HuH-7 (cell line): ENCODE measurements at regions not wholly inside any gene's neighbourhood (a gene's known extent, or its start where the extent isn't known, plus 50 kb on each side); places are given as distances from the start of the nearest gene placed in this dataset.
"Not testable (repeated sequence)": the region's sequence is repeated elsewhere in the genome, so short reads cannot be mapped to it uniquely, and the experiment has no call there.

Experiments used
- DNase-seq: peaks from one replicate; pipeline ENCODE4 v3.0.0; 2011; ENCODE audit warnings: low spot score

GRCh38 chr1:185681034-185681633 is 53.1 kb upstream of the HMCN1 start:
- no peak for DNase-seq

- no peak for DNase-seq
These were observed 53.7 kb upstream of the HMCN1 start for GRCh38 chr1:185680453-185680852.

- DNase-seq = no peak
These were observed 55.0 kb upstream of the HMCN1 start for GRCh38 chr1:185679220-185679619.

- no peak for DNase-seq
These were observed 57.2 kb upstream of the HMCN1 start for GRCh38 chr1:185676969-185677368.

- peak; percentile 42 for DNase-seq
These were observed 60.0 kb upstream of the HMCN1 start for GRCh38 chr1:185674201-185674600.

- DNase-seq = no peak
These were observed 61.4 kb upstream of the HMCN1 start for GRCh38 chr1:185672719-185673360.

GRCh38 chr1:185670187-185670627 is 64.0 kb upstream of the HMCN1 start:
- no peak for DNase-seq

- DNase-seq = no peak
These were observed 66.2 kb upstream of the HMCN1 start for GRCh38 chr1:185668013-185668412.

GRCh38 chr1:185666582-185666981 is 67.6 kb upstream of the HMCN1 start:
- no peak for DNase-seq

- DNase-seq = no peak
These were observed 70.4 kb upstream of the HMCN1 start for GRCh38 chr1:185663771-185664296.

GRCh38 chr1:185663332-185663731 is 70.9 kb upstream of the HMCN1 start:
- DNase-seq = no peak

- DNase-seq = no peak
These were observed 72.2 kb upstream of the HMCN1 start for GRCh38 chr1:185661971-185662370.

- no peak for DNase-seq
These were observed 77.5 kb upstream of the HMCN1 start for GRCh38 chr1:185656663-185657062.

- no peak for DNase-seq
These were observed 79.3 kb upstream of the HMCN1 start for GRCh38 chr1:185654952-185655314.

- no peak for DNase-seq
These were observed 79.8 kb upstream of the HMCN1 start for GRCh38 chr1:185654199-185654951.

- no peak for DNase-seq
These were observed 80.6 kb upstream of the HMCN1 start for GRCh38 chr1:185653615-185654014.

GRCh38 chr1:185652348-185652747 is 81.8 kb upstream of the HMCN1 start:
- DNase-seq = no peak

GRCh38 chr1:185650602-185651230 is 83.5 kb upstream of the HMCN1 start:
- no peak for DNase-seq

- DNase-seq = no peak
These were observed 85.2 kb upstream of the HMCN1 start for GRCh38 chr1:185648858-185649589.

GRCh38 chr1:185647597-185648267 is 86.5 kb upstream of the HMCN1 start:
- DNase-seq = not testable (repeated sequence)

- peak; percentile 67 for DNase-seq
These were observed 87.9 kb upstream of the HMCN1 start for GRCh38 chr1:185646202-185646683.
